Epithelial cell of esophagus (primary cell): ENCODE measurements at regions not wholly inside any gene's neighbourhood (a gene's known extent, or its start where the extent isn't known, plus 50 kb on each side); places are given as distances from the start of the nearest gene placed in this dataset.
"Not testable (repeated sequence)": the region's sequence is repeated elsewhere in the genome, so short reads cannot be mapped to it uniquely, and the experiment has no call there.

Experiments used
- DNase-seq: peaks from one replicate; pipeline ENCODE4 v3.0.0; 2010; ENCODE audit warnings: low read depth
- H3K4me3 ChIP-seq: 2 replicates; pipeline ENCODE4 v1.5.1; 2011; ENCODE audit warnings: mild to moderate bottlenecking, low read length, control low read depth
- TF ChIP-seq, protein P1 (sequence below): IDR thresholded peaks from 2 replicates; pipeline ENCODE4 v1.5.1; 2011; ENCODE audit warnings: low read depth, mild to moderate bottlenecking, low read length, control low read depth, inconsistent platforms; ENCODE audit not compliant: insufficient read depth; ENCODE audit errors: missing control alignments

DNA sequence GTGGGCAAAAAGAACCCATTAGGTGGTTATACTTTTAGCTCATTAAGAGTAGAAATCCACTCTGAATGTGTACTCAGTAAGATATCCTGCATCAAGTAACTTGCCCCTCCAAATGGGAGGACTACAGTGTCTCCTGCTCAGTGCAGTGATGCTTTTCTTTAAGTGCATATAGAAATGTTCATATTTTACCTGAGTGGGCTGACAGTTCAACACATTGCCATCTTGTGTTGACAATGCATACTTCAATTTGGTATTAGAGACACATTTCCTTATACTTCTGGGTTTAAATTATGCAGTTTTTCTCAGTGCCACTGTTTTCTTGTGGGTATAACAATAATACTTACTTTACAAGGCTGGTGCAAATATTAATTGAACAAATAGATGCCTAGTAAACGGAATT, 318.6 kb upstream of the TMPRSS15 start:
- TF ChIP-seq, protein P1, sequence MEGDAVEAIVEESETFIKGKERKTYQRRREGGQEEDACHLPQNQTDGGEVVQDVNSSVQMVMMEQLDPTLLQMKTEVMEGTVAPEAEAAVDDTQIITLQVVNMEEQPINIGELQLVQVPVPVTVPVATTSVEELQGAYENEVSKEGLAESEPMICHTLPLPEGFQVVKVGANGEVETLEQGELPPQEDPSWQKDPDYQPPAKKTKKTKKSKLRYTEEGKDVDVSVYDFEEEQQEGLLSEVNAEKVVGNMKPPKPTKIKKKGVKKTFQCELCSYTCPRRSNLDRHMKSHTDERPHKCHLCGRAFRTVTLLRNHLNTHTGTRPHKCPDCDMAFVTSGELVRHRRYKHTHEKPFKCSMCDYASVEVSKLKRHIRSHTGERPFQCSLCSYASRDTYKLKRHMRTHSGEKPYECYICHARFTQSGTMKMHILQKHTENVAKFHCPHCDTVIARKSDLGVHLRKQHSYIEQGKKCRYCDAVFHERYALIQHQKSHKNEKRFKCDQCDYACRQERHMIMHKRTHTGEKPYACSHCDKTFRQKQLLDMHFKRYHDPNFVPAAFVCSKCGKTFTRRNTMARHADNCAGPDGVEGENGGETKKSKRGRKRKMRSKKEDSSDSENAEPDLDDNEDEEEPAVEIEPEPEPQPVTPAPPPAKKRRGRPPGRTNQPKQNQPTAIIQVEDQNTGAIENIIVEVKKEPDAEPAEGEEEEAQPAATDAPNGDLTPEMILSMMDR = no peak
- no peak for DNase-seq
- no peak overlapping the region for H3K4me3 ChIP-seq

DNA sequence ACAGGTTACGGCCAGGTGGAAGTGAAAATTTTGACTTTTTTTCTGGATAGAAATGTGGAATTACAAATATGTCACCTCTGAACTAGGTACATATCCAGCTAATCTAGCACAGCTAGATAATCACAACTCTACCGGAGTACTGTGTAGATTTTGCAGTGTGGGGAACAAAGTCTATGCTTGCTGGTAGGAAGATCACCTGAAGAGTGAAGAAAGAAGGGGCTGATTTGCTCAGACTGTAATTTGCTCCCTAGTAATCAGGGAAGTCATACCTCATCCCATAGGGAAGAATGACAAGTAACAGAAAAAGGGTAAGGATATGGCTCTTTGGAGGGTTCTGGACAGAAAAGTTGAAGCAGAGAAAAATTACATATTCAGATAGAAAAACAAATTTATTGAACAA, 319.6 kb upstream of the TMPRSS15 start:
- DNase-seq = no peak
- TF ChIP-seq, protein P1 = no peak
- no peak overlapping the region for H3K4me3 ChIP-seq

DNA sequence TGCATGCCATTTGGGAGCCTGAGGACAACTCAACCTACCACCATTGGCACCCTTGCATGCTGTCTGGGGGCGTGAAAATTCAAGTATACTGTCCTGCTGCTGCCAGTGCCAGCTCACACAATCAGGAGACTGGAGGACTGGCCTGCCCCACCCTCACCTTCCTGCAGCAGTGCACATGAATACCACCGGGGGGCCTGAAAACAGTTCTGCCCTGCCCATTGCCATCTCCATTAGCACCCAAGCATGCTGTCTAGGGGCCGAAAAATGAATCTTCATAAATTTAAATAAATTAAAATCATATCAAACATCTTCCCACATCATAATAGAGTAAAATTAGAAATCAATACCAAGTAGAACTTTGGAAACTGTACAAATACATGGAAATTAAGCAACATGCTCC, 322.1 kb upstream of the TMPRSS15 start:
- TF ChIP-seq, protein P1 = no peak
- H3K4me3 ChIP-seq = no peak overlapping the region
- DNase-seq = no peak

DNA sequence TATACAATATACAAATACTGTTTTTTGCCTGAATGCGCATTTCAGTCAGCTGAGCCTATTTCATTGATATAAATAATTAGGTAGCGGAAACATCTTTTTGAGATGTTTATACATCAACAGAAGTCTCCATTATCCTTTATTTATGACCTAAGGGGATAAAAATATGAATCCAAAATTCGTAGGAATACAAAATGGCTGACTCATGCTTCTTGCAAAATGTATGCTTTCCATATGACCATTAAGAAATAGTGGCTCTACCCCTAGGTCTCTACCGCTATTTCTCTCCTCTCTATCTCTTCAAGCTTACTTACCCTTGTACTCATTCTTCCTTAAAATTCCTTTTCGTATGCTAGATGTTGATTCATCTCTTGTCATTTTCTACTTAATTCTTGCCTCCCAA, 338.4 kb upstream of the TMPRSS15 start:
- TF ChIP-seq, protein P1 = no peak
- no peak for DNase-seq
- H3K4me3 ChIP-seq = no peak overlapping the region

DNA sequence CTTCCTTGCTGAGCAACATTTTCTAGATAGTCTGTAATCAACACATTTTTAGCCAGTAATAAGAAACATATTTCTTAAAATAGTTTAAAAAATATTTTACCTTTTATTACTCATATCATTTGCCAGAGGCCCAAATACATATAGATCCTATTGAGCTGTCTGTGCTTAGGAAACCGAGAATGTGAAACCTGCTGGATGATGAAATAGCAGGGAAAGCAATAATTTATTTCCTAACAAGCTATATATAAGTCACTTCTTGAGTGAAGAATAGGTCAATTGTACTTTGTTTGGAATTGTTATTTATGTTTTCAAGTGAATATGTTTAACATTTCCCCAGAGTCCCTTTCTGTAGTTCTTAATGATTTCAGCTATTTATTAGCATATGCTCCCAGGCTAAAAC, 339.9 kb upstream of the TMPRSS15 start:
- TF ChIP-seq, protein P1 = no peak
- DNase-seq = no peak
- H3K4me3 ChIP-seq = no peak overlapping the region

DNA sequence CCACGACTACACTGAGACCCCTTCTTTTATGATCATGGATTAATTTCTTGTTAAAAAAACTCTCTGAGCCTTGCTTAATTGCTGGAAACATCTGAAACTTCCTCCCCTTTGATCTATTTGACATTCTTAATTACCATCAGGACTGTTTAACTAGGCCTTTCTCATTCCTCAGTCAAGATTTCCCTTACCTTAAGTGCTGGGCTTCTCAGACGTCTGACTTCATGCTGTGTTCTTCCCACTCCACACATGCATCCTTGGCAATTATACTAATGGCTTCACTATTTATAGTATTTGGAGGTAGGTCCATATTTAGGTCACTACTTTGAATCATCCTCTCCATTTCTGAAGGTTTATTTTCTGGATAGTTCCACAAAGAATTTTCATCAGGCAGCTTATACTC, 341.3 kb upstream of the TMPRSS15 start:
- H3K4me3 ChIP-seq = no peak overlapping the region
- DNase-seq = no peak
- TF ChIP-seq, protein P1 = no peak

DNA sequence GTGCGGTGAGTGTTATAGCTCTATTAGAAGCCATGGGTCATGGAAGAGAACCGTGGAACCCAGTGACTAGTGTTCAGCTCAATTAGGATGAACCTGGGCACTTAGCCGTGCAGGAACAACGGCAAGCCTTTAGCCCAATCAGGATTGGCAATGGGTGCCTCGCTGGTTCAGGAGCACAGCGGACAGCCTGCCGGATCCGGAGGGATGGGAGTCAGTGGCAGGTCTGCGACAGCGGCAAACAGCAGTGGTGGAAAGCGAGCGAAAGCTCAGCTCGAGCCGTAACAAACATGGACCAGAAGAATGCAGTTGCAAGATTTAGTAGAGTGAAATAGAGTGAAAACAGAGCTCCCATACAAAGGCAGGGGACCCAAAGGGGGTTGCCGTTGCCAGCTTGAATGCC, 349.3 kb upstream of the TMPRSS15 start:
- DNase-seq, H3K4me3 ChIP-seq: not testable (repeated sequence)

DNA sequence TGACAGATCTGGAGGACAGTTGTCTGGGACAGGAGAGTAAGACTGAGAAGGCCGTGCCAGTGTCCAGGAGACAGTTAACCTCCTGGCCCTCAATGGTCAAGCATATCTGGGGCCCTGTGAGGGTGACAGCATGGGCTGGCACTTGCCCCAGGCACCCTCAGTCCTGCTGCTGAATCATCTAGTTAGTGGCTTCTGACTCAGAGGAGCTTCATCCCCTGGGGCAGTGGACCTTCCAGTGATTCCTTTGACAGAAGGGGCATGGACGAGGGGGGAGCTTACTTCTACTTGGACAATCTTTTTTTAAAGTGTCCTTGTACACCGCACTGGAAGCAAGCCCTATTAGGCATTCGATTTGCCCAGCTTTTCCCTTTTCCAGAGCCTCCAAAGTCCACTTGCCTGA, 352.7 kb upstream of the TMPRSS15 start:
- not testable (repeated sequence) for H3K4me3 ChIP-seq, DNase-seq
